Endothelial cell of umbilical vein (primary cell): ENCODE measurements at regions not wholly inside any gene's neighbourhood (a gene's known extent, or its start where the extent isn't known, plus 50 kb on each side); places are given as distances from the start of the nearest gene placed in this dataset.

Experiments used
- BruUV-seq: library from RNA; stranded (reverse); fragments of 400-500 nt; replicated peaks from 2 replicates; lab custom pipeline; 2021; lab: Mats Ljungman, UMichigan
- CTCF ChIA-PET: fragments of 300-600, 350-600 bp; sonication (Branson Sonifier 250); formaldehyde crosslinking; loops from one replicate; lab custom pipeline; 2021; ENCODE audit warnings: antibody characterized with exemption, inconsistent platforms; lab: Charles Lee
- POLR2A ChIA-PET: fragments of 300-600, 350-600 bp; sonication (Branson Sonifier 250); formaldehyde crosslinking; loops from one replicate; lab custom pipeline; 2021; ENCODE audit warnings: antibody characterized with exemption, inconsistent platforms; lab: Charles Lee
- DNase-seq: peaks from one replicate; pipeline ENCODE4 v3.0.0-alpha.2; 2011; ENCODE audit warnings: low read depth, low spot score
- FAIRE-seq: peaks from 2 replicates; lab custom pipeline; 2011; peaks lifted over from hg19 to GRCh38; lab: Jason Lieb, UNC
- H2AFZ ChIP-seq: 2 replicates; pipeline ENCODE4 v1.6.0; 2012; ENCODE audit warnings: low read depth, low read length, control low read depth, inconsistent platforms
- H3K27ac ChIP-seq: 2 replicates; pipeline ENCODE4 v1.5.1; 2011; ENCODE audit warnings: low read depth, mild to moderate bottlenecking, control low read depth, low read length, moderate library complexity; ENCODE audit not compliant: insufficient read depth
- H3K27me3 ChIP-seq, 2 experiments: 2 replicates each; pipeline versions ENCODE4 v1.6.0 to v1.6.1; 2011; ENCODE audit warnings: low read length in 2 of 2, mixed read lengths in 1 of 2; ENCODE audit not compliant: control insufficient read depth in 2 of 2, insufficient read depth in 2 of 2
- H3K36me3 ChIP-seq, 2 experiments: 2 replicates in 1 of 2; 3 replicates in 1 of 2; pipeline ENCODE4 v1.5.1; 2011; ENCODE audit warnings: low read length in 2 of 2, mild to moderate bottlenecking in 1 of 2, moderate library complexity in 1 of 2; ENCODE audit not compliant: control insufficient read depth in 2 of 2, insufficient read depth in 2 of 2; ENCODE audit errors: extremely low read depth in 1 of 2
- H3K4me1 ChIP-seq: 3 replicates; pipeline ENCODE4 v1.5.1; 2011; ENCODE audit warnings: mild to moderate bottlenecking, low read length; ENCODE audit not compliant: control insufficient read depth, insufficient read depth; ENCODE audit errors: extremely low read depth
- H3K4me2 ChIP-seq: 2 replicates; pipeline ENCODE4 v1.6.1; 2011; ENCODE audit warnings: low read length, control low read depth, mixed read lengths; ENCODE audit not compliant: insufficient read depth
- H3K4me3 ChIP-seq, 3 experiments: fragments of 200-600 bp in 1 of 3; sonication (generic), shearing (Covaris generic) in 1 of 3; replicated peaks in 1 of 3; 2 replicates each; pipeline ENCODE4 v1.5.1; 2011 to 2016; ENCODE audit warnings: control low read depth in 3 of 3, low read length in 3 of 3, mild to moderate bottlenecking in 2 of 3, inconsistent platforms in 1 of 3, low read depth in 1 of 3, moderate library complexity in 1 of 3; ENCODE audit not compliant: insufficient read depth in 1 of 3
- H3K79me2 ChIP-seq: 2 replicates; pipeline ENCODE4 v1.6.0; 2012; ENCODE audit warnings: low read length, inconsistent platforms; ENCODE audit not compliant: control insufficient read depth, insufficient read depth
- H3K9ac ChIP-seq: replicated peaks from 2 replicates; pipeline ENCODE3; 2011; ENCODE audit warnings: low read length, control low read depth; ENCODE audit not compliant: insufficient read depth; ENCODE audit errors: extremely low read depth
- H3K9me1 ChIP-seq: replicated peaks from 3 replicates; pipeline ENCODE4 v1.6.0; 2011; ENCODE audit warnings: mild to moderate bottlenecking, low read length; ENCODE audit not compliant: control insufficient read depth, insufficient read depth; ENCODE audit errors: extremely low read depth
- H3K9me3 ChIP-seq: replicated peaks from 2 replicates; pipeline ENCODE4 v1.5.1; 2012; ENCODE audit warnings: low read length, inconsistent platforms; ENCODE audit not compliant: control insufficient read depth, insufficient read depth
- H4K20me1 ChIP-seq: replicated peaks from 2 replicates; pipeline ENCODE3; 2011; ENCODE audit warnings: mild to moderate bottlenecking, low read length; ENCODE audit not compliant: control insufficient read depth, insufficient read depth; ENCODE audit errors: extremely low read depth
- EZH2 ChIP-seq: IDR thresholded peaks from 2 replicates; pipeline ENCODE4 v1.6.1; 2012; ENCODE audit warnings: borderline replicate concordance, low read depth, mild to moderate bottlenecking, moderate library complexity, low read length, inconsistent platforms; ENCODE audit not compliant: severe bottlenecking
- FOS ChIP-seq: IDR thresholded peaks from 2 replicates; pipeline ENCODE4 v1.6.1; 2011; ENCODE audit warnings: mild to moderate bottlenecking, low read length, moderate library complexity, borderline replicate concordance; ENCODE audit not compliant: insufficient read depth
- GATA2 ChIP-seq: IDR thresholded peaks from 2 replicates; pipeline ENCODE4 v1.7.0; 2011; ENCODE audit warnings: low read depth, mild to moderate bottlenecking, moderate library complexity, mixed read lengths, low read length; ENCODE audit not compliant: insufficient read length, insufficient read depth
- JUN ChIP-seq: IDR thresholded peaks from 2 replicates; pipeline ENCODE4 v1.6.1; 2011; ENCODE audit warnings: borderline replicate concordance, low read depth; ENCODE audit not compliant: insufficient read length, insufficient read depth
- MYC ChIP-seq: IDR thresholded peaks from one replicate; pipeline ENCODE4 v1.6.1; 2011; ENCODE audit warnings: mild to moderate bottlenecking, low read depth, low read length
- POLR2A ChIP-seq: IDR thresholded peaks from 2 replicates; pipeline ENCODE4 v1.6.1; 2012; ENCODE audit warnings: low read depth, mild to moderate bottlenecking, control low read depth, low read length
- POLR2AphosphoS5 ChIP-seq: IDR thresholded peaks from 2 replicates; pipeline ENCODE4 v1.6.1; 2012; ENCODE audit warnings: low read depth, mild to moderate bottlenecking, control low read depth, low read length, moderate library complexity; ENCODE audit not compliant: insufficient read depth
- dilution Hi-C: fragments of 300-500 bp; cut with MboI; formaldehyde crosslinking; loops from one replicate; pipeline ENCODE4 v1.15.0; 2019; ENCODE audit warnings: low sequenced_read_pairs; ENCODE audit not compliant: extremely low pct_ligation_motif_present
- intact Hi-C: fragments of 100-400 bp; cut with micrococcal nuclease; formaldehyde crosslinking; loops from one replicate; pipeline ENCODE4 v1.10.0; 2022
- TF ChIP-seq, protein P1 (sequence below), 2 donors: IDR thresholded peaks; 1 replicate in 1 of 2; 2 replicates in 1 of 2; pipeline ENCODE4 v1.5.1; 2011; ENCODE audit warnings: low read length in 2 of 2, mild to moderate bottlenecking in 2 of 2, moderate library complexity in 2 of 2, control low read depth in 1 of 2, inconsistent platforms in 1 of 2, low read depth in 1 of 2; ENCODE audit not compliant: insufficient read depth in 1 of 2; ENCODE audit errors: extremely low read depth in 1 of 2
- TF ChIP-seq, protein P2 (sequence below): IDR thresholded peaks from 2 replicates; pipeline ENCODE4 v1.6.1; 2011; ENCODE audit not compliant: insufficient read depth, insufficient read length

DNA sequence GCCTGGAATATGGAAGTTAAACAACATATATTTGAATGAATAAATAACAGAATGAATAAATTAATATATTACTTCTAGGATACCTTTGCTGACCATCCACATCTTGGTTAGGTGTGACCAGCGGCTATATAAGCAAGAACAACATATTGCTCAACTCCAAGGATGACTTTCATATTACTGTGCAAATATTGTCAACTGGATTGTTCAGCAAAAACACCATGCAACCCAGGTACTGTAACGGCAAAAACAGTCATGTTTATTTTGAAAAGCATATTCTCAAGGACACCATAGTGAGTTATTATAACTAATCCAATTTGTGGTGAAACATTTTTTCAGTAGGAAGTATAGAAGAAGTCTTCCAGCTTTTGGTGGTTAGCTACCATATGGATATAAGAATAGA is 907.9 kb downstream of the IGSF11 start:
- POLR2A ChIA-PET = no interaction called here
- dilution Hi-C loops = no loop called here

More for the DNA sequence above, 907.9 kb downstream of the IGSF11 start:
- DNase-seq (no peak), FAIRE-seq (no peak)
- intact Hi-C loops = no loop called here
- CTCF ChIA-PET = no interaction called here
- Histone ChIP-seq H3K4me1 (no peaks in the 10 kb centered on the region), H3K9me3 (no peaks in the 10 kb centered on the region), H3K9me1 (no peaks in the 10 kb centered on the region), H3K27me3 (no peaks in the 10 kb centered on the region), H2AFZ (no peak overlapping the region), H3K36me3 (no peaks in the 10 kb centered on the region), H3K79me2 (no peaks in the 10 kb centered on the region), H3K4me3 (no peak overlapping the region), H3K9ac (no peak overlapping the region), H3K27ac (no peak overlapping the region), H3K4me2 (no peak overlapping the region), H4K20me1 (no peaks in the 10 kb centered on the region)
- TF ChIP-seq MYC (no peak), EZH2 (no peak), JUN (no peak), FOS (no peak), GATA2 (no peak), POLR2AphosphoS5 (no peak), POLR2A (no peak)
- TF ChIP-seq, protein P1, sequence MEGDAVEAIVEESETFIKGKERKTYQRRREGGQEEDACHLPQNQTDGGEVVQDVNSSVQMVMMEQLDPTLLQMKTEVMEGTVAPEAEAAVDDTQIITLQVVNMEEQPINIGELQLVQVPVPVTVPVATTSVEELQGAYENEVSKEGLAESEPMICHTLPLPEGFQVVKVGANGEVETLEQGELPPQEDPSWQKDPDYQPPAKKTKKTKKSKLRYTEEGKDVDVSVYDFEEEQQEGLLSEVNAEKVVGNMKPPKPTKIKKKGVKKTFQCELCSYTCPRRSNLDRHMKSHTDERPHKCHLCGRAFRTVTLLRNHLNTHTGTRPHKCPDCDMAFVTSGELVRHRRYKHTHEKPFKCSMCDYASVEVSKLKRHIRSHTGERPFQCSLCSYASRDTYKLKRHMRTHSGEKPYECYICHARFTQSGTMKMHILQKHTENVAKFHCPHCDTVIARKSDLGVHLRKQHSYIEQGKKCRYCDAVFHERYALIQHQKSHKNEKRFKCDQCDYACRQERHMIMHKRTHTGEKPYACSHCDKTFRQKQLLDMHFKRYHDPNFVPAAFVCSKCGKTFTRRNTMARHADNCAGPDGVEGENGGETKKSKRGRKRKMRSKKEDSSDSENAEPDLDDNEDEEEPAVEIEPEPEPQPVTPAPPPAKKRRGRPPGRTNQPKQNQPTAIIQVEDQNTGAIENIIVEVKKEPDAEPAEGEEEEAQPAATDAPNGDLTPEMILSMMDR (IDR thresholded peaks at IDR 0.05; ENCODE audit: extremely low read depth in 1 of 2, insufficient read depth in 1 of 2, low read depth in 1 of 2, low read length in 2 of 2) = no peak
- TF ChIP-seq, protein P2, sequence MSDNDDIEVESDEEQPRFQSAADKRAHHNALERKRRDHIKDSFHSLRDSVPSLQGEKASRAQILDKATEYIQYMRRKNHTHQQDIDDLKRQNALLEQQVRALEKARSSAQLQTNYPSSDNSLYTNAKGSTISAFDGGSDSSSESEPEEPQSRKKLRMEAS = no peak
- no TSS peak for BruUV-seq
